ENCODE measurements at regions not wholly inside any gene's neighbourhood (a gene's known extent, or its start where the extent isn't known, plus 50 kb on each side); places are given as distances from the start of the nearest gene placed in this dataset.

- DNase-seq, result no peak
- CTCF ChIA-PET, result interaction anchor here (2.0 kb wide), 1 partner anchor 12 kb away, joined by 9 read pairs; no protein-coding TSS in a partner anchor
- no peaks in the 10 kb centered on the region for H3K36me3 ChIP-seq (ENCODE audit: control insufficient read depth in 4 of 4, insufficient read depth in 4 of 4, low read length in 3 of 4)
- H3K27me3 ChIP-seq (replicated peaks in 2 of 5; ENCODE audit: control insufficient read depth in 4 of 5, insufficient read depth in 5 of 5, low read length in 4 of 5), result peaks cover 0 to 35% (median 14%) of the 10 kb centered on the region in 5 experiments
- 70% methylated on average over 6 of the region's 7 CpGs for WGBS (ENCODE audit: insufficient coverage)
- POLR2A ChIA-PET, result no interaction called here
- H3K9me3 ChIP-seq (ENCODE audit: control extremely low read depth in 1 of 5, control insufficient read depth in 4 of 5, insufficient read depth in 2 of 5, low read depth in 1 of 5, low read length in 4 of 5), result no peaks in the 10 kb centered on the region
- no peak overlapping the region for H3K4me3 ChIP-seq (ENCODE audit: control insufficient read depth in 1 of 7, extremely low read depth in 1 of 7, insufficient read depth in 4 of 7, low read depth in 2 of 7, low read length in 6 of 7)
- no peak overlapping the region for H3K27ac ChIP-seq (ENCODE audit: insufficient read depth in 1 of 2, low read depth in 1 of 2, low read length in 2 of 2, poor library complexity in 1 of 2, severe bottlenecking in 2 of 2)
- H3K4me1 ChIP-seq (ENCODE audit: control extremely low read depth in 1 of 4, control insufficient read depth in 4 of 4, insufficient read depth in 4 of 4, low read length in 3 of 4), result no peaks in the 10 kb centered on the region
Measured at GRCh38 chr15:79197285-79197684, 85.2 kb upstream of the ANKRD34C start.

GRCh38 chr15:79195802-79196201, 86.7 kb upstream of the ANKRD34C start:
- H3K27me3 ChIP-seq (replicated peaks in 2 of 5; ENCODE audit: control insufficient read depth in 4 of 5, insufficient read depth in 5 of 5, low read length in 4 of 5), result peaks cover 0 to 35% (median 14%) of the 10 kb centered on the region in 5 experiments
- no peaks in the 10 kb centered on the region for H3K4me1 ChIP-seq (ENCODE audit: control extremely low read depth in 1 of 4, control insufficient read depth in 4 of 4, insufficient read depth in 4 of 4, low read length in 3 of 4)
- CTCF ChIA-PET, result interaction anchor here (1.2 kb wide), 1 partner anchor 10 kb away, joined by 5 read pairs; no protein-coding TSS in a partner anchor
- H3K36me3 ChIP-seq (ENCODE audit: control insufficient read depth in 4 of 4, insufficient read depth in 4 of 4, low read length in 3 of 4), result no peaks in the 10 kb centered on the region
- H3K27ac ChIP-seq (ENCODE audit: insufficient read depth in 1 of 2, low read depth in 1 of 2, low read length in 2 of 2, poor library complexity in 1 of 2, severe bottlenecking in 2 of 2), result no peak overlapping the region
- WGBS (ENCODE audit: insufficient coverage), result 60% methylated on average over 3 of the region's 5 CpGs
- POLR2A ChIA-PET, result no interaction called here
- H3K4me3 ChIP-seq (ENCODE audit: control insufficient read depth in 1 of 7, extremely low read depth in 1 of 7, insufficient read depth in 4 of 7, low read depth in 2 of 7, low read length in 6 of 7), result no peak overlapping the region
- no peak for DNase-seq
- no peaks in the 10 kb centered on the region for H3K9me3 ChIP-seq (ENCODE audit: control extremely low read depth in 1 of 5, control insufficient read depth in 4 of 5, insufficient read depth in 2 of 5, low read depth in 1 of 5, low read length in 4 of 5)

GRCh38 chr15:79195239-79195638, 87.3 kb upstream of the ANKRD34C start:
- CTCF ChIA-PET, result interaction anchor here (1.2 kb wide), 1 partner anchor 10 kb away, joined by 5 read pairs; no protein-coding TSS in a partner anchor
- no peaks in the 10 kb centered on the region for H3K4me1 ChIP-seq (ENCODE audit: control extremely low read depth in 1 of 4, control insufficient read depth in 4 of 4, insufficient read depth in 4 of 4, low read length in 3 of 4)
- no peak for DNase-seq
- POLR2A ChIA-PET, result no interaction called here
- WGBS (ENCODE audit: insufficient coverage), result 73% methylated on average over 3 of the region's 4 CpGs
- peaks cover 0 to 35% (median 14%) of the 10 kb centered on the region in 5 experiments for H3K27me3 ChIP-seq (replicated peaks in 2 of 5; ENCODE audit: control insufficient read depth in 4 of 5, insufficient read depth in 5 of 5, low read length in 4 of 5)
- no peaks in the 10 kb centered on the region for H3K36me3 ChIP-seq (ENCODE audit: control insufficient read depth in 4 of 4, insufficient read depth in 4 of 4, low read length in 3 of 4)
- H3K27ac ChIP-seq (ENCODE audit: insufficient read depth in 1 of 2, low read depth in 1 of 2, low read length in 2 of 2, poor library complexity in 1 of 2, severe bottlenecking in 2 of 2), result no peak overlapping the region
- H3K4me3 ChIP-seq (ENCODE audit: control insufficient read depth in 1 of 7, extremely low read depth in 1 of 7, insufficient read depth in 4 of 7, low read depth in 2 of 7, low read length in 6 of 7), result no peak overlapping the region
- H3K9me3 ChIP-seq (ENCODE audit: control extremely low read depth in 1 of 5, control insufficient read depth in 4 of 5, insufficient read depth in 2 of 5, low read depth in 1 of 5, low read length in 4 of 5), result no peaks in the 10 kb centered on the region

- Histone ChIP-seq H3K27ac (ENCODE audit: insufficient read depth in 1 of 2, low read depth in 1 of 2, low read length in 2 of 2, poor library complexity in 1 of 2, severe bottlenecking in 2 of 2) (no peak overlapping the region), H3K9me3 (ENCODE audit: control extremely low read depth in 1 of 5, control insufficient read depth in 4 of 5, insufficient read depth in 2 of 5, low read depth in 1 of 5, low read length in 4 of 5) (no peaks in the 10 kb centered on the region), H3K4me3 (ENCODE audit: control insufficient read depth in 1 of 7, extremely low read depth in 1 of 7, insufficient read depth in 4 of 7, low read depth in 2 of 7, low read length in 6 of 7) (no peak overlapping the region), H3K36me3 (ENCODE audit: control insufficient read depth in 4 of 4, insufficient read depth in 4 of 4, low read length in 3 of 4) (no peaks in the 10 kb centered on the region), H3K4me1 (ENCODE audit: control extremely low read depth in 1 of 4, control insufficient read depth in 4 of 4, insufficient read depth in 4 of 4, low read length in 3 of 4) (no peaks in the 10 kb centered on the region), H3K27me3 (replicated peaks in 2 of 5; ENCODE audit: control insufficient read depth in 4 of 5, insufficient read depth in 5 of 5, low read length in 4 of 5) (peaks cover 0 to 35% (median 14%) of the 10 kb centered on the region in 5 experiments)
- no CpG with 5 or more reads among the region's 3 CpGs for WGBS (ENCODE audit: insufficient coverage)
- ChIA-PET POLR2A (no interaction called here), CTCF (interaction anchor here (2.5 kb wide), 1 partner anchor 10 kb away, joined by 12 read pairs; no protein-coding TSS in a partner anchor)
- no peak for DNase-seq
Measured at GRCh38 chr15:79194386-79194785, 88.1 kb upstream of the ANKRD34C start.

- no peaks in the 10 kb centered on the region for H3K36me3 ChIP-seq (ENCODE audit: control insufficient read depth in 4 of 4, insufficient read depth in 4 of 4, low read length in 3 of 4)
- no peak overlapping the region for H3K27ac ChIP-seq (ENCODE audit: insufficient read depth in 1 of 2, low read depth in 1 of 2, low read length in 2 of 2, poor library complexity in 1 of 2, severe bottlenecking in 2 of 2)
- H3K27me3 ChIP-seq (replicated peaks in 2 of 5; ENCODE audit: control insufficient read depth in 4 of 5, insufficient read depth in 5 of 5, low read length in 4 of 5), result peaks cover 0 to 34% (median 14%) of the 10 kb centered on the region in 5 experiments
- no peak for DNase-seq
- H3K4me1 ChIP-seq (ENCODE audit: control extremely low read depth in 1 of 4, control insufficient read depth in 4 of 4, insufficient read depth in 4 of 4, low read length in 3 of 4), result no peaks in the 10 kb centered on the region
- POLR2A ChIA-PET, result no interaction called here
- CTCF ChIA-PET, result interaction anchor here (0.5 to 2.5 kb wide), 2 partner anchors 10 to 756 kb away, joined by 3 to 12 read pairs; no protein-coding TSS in a partner anchor
- WGBS (ENCODE audit: insufficient coverage), result 100% methylated on average over 1 of the region's 2 CpGs
- H3K4me3 ChIP-seq (ENCODE audit: control insufficient read depth in 1 of 7, extremely low read depth in 1 of 7, insufficient read depth in 4 of 7, low read depth in 2 of 7, low read length in 6 of 7), result no peak overlapping the region
- no peaks in the 10 kb centered on the region for H3K9me3 ChIP-seq (ENCODE audit: control extremely low read depth in 1 of 5, control insufficient read depth in 4 of 5, insufficient read depth in 2 of 5, low read depth in 1 of 5, low read length in 4 of 5)
Measured at GRCh38 chr15:79193549-79193948, 89.0 kb upstream of the ANKRD34C start.

- CTCF ChIA-PET, result interaction anchor here (1.6 to 2.5 kb wide), 2 partner anchors 9 to 12 kb away, joined by 4 to 12 read pairs; no protein-coding TSS in a partner anchor
- H3K27me3 ChIP-seq (replicated peaks in 2 of 5; ENCODE audit: control insufficient read depth in 4 of 5, insufficient read depth in 5 of 5, low read length in 4 of 5), result peaks cover 0 to 31% (median 14%) of the 10 kb centered on the region in 5 experiments
- H3K4me1 ChIP-seq (ENCODE audit: control extremely low read depth in 1 of 4, control insufficient read depth in 4 of 4, insufficient read depth in 4 of 4, low read length in 3 of 4), result no peaks in the 10 kb centered on the region
- no peaks in the 10 kb centered on the region for H3K9me3 ChIP-seq (ENCODE audit: control extremely low read depth in 1 of 5, control insufficient read depth in 4 of 5, insufficient read depth in 2 of 5, low read depth in 1 of 5, low read length in 4 of 5)
- POLR2A ChIA-PET, result no interaction called here
- H3K4me3 ChIP-seq (ENCODE audit: control insufficient read depth in 1 of 7, extremely low read depth in 1 of 7, insufficient read depth in 4 of 7, low read depth in 2 of 7, low read length in 6 of 7), result no peak overlapping the region
- WGBS (ENCODE audit: insufficient coverage), result 98% methylated on average over 5 of the region's 6 CpGs
- no peaks in the 10 kb centered on the region for H3K36me3 ChIP-seq (ENCODE audit: control insufficient read depth in 4 of 4, insufficient read depth in 4 of 4, low read length in 3 of 4)
- no peak for DNase-seq
- H3K27ac ChIP-seq (ENCODE audit: insufficient read depth in 1 of 2, low read depth in 1 of 2, low read length in 2 of 2, poor library complexity in 1 of 2, severe bottlenecking in 2 of 2), result no peak overlapping the region
Measured at GRCh38 chr15:79193103-79193502, 89.4 kb upstream of the ANKRD34C start.

- ChIA-PET CTCF (interaction anchor here (1.6 to 2.5 kb wide), 2 partner anchors 9 to 13 kb away, joined by 4 to 12 read pairs; no protein-coding TSS in a partner anchor), POLR2A (no interaction called here)
- H3K27me3 ChIP-seq (replicated peaks in 2 of 5; ENCODE audit: control insufficient read depth in 4 of 5, insufficient read depth in 5 of 5, low read length in 4 of 5), result peaks cover 0 to 26% (median 14%) of the 10 kb centered on the region in 5 experiments
- no peak overlapping the region for H3K4me3 ChIP-seq (ENCODE audit: control insufficient read depth in 1 of 7, extremely low read depth in 1 of 7, insufficient read depth in 4 of 7, low read depth in 2 of 7, low read length in 6 of 7)
- 96% methylated on average over 10 of the region's 10 CpGs for WGBS (ENCODE audit: insufficient coverage)
- no peak overlapping the region for H3K27ac ChIP-seq (ENCODE audit: insufficient read depth in 1 of 2, low read depth in 1 of 2, low read length in 2 of 2, poor library complexity in 1 of 2, severe bottlenecking in 2 of 2)
- H3K4me1 ChIP-seq (ENCODE audit: control extremely low read depth in 1 of 4, control insufficient read depth in 4 of 4, insufficient read depth in 4 of 4, low read length in 3 of 4), result no peaks in the 10 kb centered on the region
- H3K9me3 ChIP-seq (ENCODE audit: control extremely low read depth in 1 of 5, control insufficient read depth in 4 of 5, insufficient read depth in 2 of 5, low read depth in 1 of 5, low read length in 4 of 5), result no peaks in the 10 kb centered on the region
- no peak for DNase-seq
- H3K36me3 ChIP-seq (ENCODE audit: control insufficient read depth in 4 of 4, insufficient read depth in 4 of 4, low read length in 3 of 4), result no peaks in the 10 kb centered on the region
Measured at GRCh38 chr15:79192462-79193036, 90.0 kb upstream of the ANKRD34C start.

All from common myeloid progenitor, CD34-positive (primary cell).